HG03575 (cell line): ENCODE measurements at regions not wholly inside any gene's neighbourhood (a gene's known extent, or its start where the extent isn't known, plus 50 kb on each side); places are given as distances from the start of the nearest gene placed in this dataset.

Source experiments
- ATAC-seq: cut with Tn5 transposase; IDR thresholded peaks from one replicate; pipeline ENCODE4 v1.9.1; 2021; ENCODE audit not compliant: unreplicated experiment, insufficient number of reproducible peaks, low FRiP score; ENCODE audit errors: extremely low read depth

DNA sequence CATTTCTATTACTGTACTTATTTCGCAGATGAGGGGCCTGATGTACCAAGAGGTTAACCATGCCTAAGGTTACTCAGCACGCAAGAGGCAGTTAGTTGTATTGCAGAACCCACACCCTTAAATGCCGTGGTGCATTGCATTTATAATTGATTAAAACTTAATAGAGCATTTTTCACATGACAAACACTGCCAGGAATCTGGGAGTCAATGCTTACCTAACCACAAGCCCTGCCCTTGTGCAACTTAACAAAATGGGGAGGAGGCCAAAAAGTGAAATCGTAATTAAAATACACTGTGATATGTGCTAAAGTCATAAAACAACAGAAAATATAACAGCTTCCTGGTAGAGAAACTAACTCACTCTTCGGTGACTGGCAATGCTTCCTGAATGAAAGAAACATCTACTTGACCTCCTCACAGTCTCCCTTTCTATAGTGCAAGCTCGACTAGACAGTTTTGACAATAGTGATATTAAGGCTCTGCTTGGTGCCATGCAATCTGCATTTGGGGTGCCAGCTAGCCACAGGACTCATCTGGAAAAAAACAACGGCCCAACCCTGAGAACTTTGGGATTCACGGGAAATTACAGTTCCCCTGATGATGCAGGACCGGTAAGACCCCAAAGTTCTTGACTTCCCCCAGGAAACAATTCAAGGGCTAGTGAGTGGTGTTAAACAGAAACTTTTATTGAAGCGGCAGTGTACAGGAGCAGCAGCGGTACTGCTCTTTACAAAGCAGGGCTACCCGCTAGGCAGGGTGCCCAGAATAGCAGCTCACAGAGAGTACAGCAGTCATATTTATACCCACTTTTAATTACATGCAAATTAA is 612.4 kb downstream of the TNS3 start:
- no peak for ATAC-seq

DNA sequence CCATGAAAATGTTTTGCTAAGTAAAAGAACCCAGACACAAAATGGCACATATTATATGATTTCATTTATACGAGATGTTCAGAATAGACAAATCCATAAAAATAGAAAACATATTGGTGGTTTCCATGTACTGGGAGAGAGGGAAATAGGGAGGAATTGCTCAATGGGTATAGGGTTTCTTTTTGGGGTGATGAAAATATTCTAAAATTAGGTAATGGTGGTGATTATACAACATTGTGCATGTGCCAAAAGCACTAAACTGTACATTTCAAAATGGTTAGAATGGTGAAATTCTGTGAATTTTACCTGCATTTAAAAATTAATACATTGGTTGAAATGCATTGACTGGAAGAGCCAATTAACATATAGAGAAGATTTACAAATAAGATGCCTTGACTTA is 613.9 kb downstream of the TNS3 start:
- ATAC-seq = no peak

GRCh38 chr7:46963719-46964118 is 618.2 kb downstream of the TNS3 start:
- ATAC-seq = no peak

- ATAC-seq = no peak
Measured at GRCh38 chr7:46960970-46961369, 620.9 kb downstream of the TNS3 start.

DNA sequence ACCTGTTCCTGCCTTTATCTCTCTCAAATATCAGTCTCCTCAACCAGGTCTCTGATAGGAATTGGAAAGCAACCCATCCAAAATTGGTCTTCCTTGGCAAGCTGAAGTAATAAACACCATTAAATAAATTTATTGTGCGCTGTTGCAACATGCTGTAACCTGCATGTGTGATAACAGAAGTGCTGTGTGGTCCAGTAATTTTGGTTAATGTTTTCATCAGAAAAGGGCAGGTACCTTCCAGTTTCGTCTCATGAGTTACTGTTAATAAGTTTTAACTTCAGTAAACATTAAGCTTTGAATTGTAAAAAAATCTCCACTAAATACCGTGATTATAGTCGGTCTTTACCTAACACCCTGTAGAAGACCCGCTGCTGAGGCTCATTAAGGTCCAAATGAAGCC is 624.7 kb downstream of the TNS3 start:
- no peak for ATAC-seq

- ATAC-seq = no peak
Measured at GRCh38 chr7:46955531-46955930, 626.4 kb downstream of the TNS3 start.

- no peak for ATAC-seq
Measured at GRCh38 chr7:46954181-46954580, 627.7 kb downstream of the TNS3 start.

GRCh38 chr7:46953008-46953407 is 628.9 kb downstream of the TNS3 start:
- ATAC-seq = no peak

- no peak for ATAC-seq
Measured at GRCh38 chr7:46949270-46949931, 632.5 kb downstream of the TNS3 start.

- no peak for ATAC-seq
Measured at GRCh38 chr7:46948716-46949115, 633.2 kb downstream of the TNS3 start.

DNA sequence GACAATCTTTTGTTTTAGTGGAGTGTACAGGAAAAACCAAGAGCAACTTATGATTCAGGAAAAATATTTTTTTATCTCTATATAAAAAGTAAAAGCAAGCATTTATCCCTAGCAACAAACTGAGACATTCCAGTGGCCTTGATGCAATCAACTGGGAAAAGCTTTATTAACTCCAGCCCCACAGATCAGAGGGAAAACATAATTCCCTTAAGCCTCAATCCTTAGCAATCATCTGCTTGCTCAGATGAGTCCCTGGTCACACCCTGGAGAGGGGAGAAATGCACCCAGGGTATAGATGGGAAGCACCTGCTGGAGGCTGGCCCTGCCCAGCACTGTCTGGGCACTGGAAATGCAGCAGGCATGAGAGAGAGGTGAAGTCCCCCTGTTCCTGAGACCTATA is 636.6 kb downstream of the TNS3 start:
- no peak for ATAC-seq

DNA sequence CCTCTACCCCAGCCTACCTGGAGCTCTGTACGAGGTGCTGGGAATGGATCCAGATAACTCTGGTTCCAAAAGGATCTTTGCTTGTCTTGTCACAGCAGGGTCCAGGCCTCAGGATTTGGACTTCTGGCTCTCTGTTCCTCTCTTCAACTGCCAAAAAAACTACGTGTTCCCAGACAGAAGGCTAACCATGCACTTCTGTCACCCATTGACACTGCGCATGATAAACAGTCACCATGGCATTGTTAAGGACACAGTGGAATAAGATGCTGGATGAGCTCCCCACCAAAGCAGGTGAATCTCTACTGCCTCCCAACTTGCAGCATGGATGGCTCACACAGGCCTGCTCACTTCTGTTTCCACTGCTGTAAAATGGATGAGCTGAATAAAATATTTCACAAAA is 637.9 kb downstream of the TNS3 start:
- ATAC-seq = no peak

DNA sequence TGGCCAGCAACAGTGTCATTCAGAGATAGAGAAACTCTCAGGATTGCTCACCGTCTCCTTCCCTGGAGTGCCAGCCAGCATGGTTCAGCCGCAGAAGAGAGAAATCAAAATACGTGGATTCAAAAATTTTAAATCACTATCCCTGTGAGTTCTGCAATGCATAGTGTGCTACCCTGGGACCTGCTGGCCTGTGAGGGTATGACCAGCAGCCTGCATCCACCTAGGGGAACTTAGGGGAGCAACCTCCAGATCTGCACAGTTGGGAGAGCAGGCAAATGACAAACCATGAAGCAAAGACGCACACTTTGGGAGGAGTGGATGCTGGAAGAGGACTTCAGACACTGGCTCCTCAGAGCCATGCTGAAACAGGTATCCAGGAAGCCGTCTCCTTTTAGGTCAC is 639.3 kb downstream of the TNS3 start:
- ATAC-seq = no peak

DNA sequence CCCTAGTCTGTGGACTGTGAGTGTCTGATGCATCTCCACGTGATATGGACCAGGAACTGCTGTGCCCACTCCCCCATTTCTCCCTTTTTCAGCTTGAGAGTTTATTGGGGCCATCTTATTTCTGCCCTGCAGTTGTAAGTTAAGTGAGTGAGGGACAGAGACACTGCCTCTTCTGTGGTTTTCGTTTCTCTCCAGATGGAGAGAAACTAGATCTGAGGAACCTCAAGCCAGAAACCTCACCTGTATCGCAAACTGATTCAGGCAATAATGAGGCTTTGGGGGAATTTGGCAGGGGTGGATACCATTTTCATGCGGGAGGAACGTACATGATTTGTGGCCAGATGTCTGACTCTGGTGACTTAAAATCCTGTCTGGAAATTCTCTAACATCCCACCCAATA is 641.7 kb downstream of the TNS3 start:
- ATAC-seq = no peak

DNA sequence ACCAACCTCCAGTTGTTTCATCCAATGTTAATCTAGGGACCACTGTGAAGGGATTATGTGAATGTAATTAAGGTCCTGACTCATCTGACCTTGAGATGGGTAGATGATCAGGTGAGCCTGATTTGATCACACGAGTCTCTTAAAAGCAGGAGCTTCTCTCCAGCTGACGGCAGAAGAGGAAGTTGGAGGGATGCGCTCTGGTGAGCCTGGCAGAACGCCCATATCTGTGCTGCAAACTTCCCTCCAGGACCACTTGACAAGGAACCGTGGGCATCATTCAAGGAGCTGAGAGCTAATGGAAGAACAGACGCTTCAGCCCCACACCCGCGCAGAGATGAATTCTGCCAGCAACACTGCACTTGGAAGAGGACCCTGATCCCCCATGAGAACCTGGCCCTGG is 642.4 kb downstream of the TNS3 start:
- ATAC-seq = no peak

DNA sequence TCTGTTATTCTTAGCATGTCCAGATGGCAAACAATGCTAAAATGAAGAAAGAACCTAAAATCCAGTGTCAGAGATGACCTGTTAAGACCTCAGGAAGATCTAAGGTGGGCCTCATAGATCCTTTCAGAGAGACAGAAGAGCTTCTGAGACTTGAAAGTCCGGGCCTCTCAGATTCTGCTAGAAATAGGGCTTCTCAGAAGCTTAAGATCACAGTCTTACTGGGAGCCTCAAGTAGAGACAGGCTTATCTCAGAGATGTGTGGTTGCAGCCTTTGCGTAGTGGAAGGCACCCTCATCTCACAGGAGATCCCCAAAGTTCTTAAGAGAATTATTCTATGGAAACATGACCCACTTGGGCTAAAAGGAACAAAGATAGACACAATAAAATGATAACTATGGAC is 642.8 kb downstream of the TNS3 start:
- ATAC-seq = no peak

- ATAC-seq = no peak
Measured at GRCh38 chr7:46937826-46938225, 644.1 kb downstream of the TNS3 start.

DNA sequence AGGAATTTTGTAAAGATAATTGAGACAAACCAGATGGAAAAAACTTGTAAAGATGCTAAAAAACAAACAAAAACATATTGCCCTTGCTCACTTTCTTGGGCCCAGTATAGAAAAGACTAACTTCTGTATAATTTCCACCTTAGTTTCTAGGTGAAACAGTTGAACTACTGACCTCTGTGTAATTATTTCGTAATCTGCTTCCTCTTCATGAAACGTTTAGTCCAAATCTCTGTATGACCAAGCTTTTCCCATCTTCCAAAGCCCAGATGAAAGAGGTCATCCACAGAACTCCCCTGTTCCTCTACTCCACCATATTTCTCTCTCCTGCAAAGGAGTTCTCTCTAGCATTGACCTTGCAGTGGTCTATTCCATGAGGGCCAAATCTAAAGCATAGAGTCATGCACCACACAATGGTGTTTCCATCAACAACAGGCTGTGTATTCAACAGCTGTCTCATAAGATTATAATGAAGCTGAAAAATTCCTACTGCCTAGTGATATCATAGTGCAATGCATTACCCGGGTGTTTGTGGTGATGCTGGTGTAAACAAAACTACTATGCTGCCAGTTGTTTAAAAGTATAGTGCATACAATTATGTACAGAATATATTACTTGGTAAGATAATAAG is 647.6 kb downstream of the TNS3 start:
- ATAC-seq = no peak

- ATAC-seq = no peak
Measured at GRCh38 chr7:46933596-46933995, 648.3 kb downstream of the TNS3 start.

DNA sequence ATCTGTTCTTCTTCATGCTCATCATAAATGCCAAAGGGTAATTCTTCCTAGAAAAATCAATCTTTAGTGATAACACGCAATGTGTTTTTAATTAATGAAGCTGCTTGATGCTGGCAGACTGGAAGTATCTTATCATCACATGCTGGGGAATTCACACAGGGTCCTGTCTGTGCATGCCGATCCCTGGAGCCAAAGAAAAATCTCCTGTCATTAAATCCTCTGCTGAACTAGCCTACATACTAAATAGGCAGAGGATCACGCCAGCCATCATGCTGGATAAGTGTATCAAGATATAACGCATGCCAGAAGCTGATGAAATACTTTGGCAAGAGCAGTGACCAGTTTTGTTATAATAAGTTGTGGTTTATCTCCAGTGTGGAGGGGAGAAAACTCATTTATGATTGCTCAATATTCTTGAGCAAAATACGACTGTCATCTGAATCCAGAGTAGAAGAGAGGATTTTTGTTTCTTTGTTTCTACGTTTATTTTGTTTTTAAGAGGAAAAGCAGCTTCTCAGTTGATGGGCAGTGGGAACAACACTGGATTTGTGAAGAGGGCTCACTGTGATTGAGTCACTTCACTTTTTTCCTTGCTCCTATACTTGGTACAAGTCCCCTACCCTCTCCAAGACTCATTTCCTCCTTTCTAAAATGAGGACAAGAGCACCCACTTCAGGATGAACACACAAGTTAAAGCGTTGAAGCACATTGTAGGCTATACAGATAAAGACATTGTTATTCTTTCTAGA is 649.1 kb downstream of the TNS3 start:
- ATAC-seq = no peak
